Caki2 (cell line): ENCODE measurements at regions not wholly inside any gene's neighbourhood (a gene's known extent, or its start where the extent isn't known, plus 50 kb on each side); places are given as distances from the start of the nearest gene placed in this dataset.

ENCODE experiments used
- DNase-seq: peaks from one replicate; pipeline ENCODE4 v3.0.0-alpha.2; 2015; ENCODE audit warnings: low read depth
- in situ Hi-C: cut with HindIII; loops from 2 replicates; pipeline ENCODE4 v1.10.0; 2016; ENCODE audit warnings: low sequenced_read_pairs, low pct_unique_long_range_greater_than_20kb, mixed read lengths

DNA sequence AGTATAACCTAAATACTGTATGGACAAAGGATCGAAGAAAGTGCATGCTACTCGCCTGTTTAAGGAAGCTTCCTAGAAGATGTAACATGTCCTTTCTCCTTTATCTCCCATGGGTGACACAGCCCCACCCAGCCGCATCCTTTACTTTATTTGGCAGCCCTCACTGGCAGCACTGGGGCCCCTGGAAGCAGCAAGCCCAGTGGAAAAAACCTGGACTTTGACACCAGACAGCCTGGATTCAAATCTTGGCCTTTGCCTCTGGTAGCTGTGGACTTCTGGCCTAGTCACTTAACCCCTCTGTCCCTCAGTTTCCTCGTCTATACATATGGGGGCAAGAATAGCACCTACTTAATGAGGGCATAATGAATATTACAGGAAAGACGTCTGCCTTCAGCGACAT is 67.1 kb downstream of the MYEOV start:
- DNase-seq: no peak
- in situ Hi-C loops: no loop called here

DNA sequence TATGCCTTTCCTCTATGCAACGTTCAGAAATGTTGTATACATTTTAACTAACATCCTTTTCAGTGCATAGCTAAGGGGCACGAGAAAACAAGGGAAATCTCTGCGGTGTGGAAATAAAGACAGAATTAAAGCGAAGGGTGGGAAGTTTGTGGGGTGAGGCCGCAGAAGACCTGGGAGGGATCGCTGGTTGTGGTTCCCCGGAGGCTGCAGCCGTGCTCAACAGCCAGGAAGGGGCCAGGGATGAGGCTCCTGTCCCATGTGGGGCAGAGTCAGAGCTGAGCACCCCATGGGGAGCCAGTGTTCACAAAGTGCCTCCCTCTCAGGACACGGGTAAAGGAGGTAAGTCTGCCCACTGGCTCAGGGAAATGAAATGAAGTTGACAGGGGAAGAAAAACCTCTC is 67.5 kb downstream of the MYEOV start:
- DNase-seq: no peak
- in situ Hi-C loops: no loop called here

DNA sequence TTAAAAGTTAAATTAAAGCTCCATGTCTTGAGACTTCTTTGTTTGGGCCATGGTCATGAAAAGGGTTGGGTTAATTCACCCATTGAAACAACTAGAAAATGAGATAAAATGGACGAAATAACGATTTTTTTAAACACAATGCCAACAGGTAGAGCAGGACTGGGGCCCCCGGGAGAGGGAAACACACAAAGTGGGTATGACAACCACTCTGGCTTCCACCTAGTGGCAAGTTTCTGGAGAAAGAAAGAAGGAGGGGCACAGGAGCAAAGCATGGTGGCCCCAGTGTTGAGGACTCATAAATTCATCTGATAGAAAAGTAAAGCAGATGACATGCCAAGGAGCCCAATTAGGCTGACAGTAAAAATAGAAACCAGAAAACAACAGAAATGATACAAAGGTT is 68.4 kb downstream of the MYEOV start:
- no peak for DNase-seq
- in situ Hi-C loops: no loop called here

DNA sequence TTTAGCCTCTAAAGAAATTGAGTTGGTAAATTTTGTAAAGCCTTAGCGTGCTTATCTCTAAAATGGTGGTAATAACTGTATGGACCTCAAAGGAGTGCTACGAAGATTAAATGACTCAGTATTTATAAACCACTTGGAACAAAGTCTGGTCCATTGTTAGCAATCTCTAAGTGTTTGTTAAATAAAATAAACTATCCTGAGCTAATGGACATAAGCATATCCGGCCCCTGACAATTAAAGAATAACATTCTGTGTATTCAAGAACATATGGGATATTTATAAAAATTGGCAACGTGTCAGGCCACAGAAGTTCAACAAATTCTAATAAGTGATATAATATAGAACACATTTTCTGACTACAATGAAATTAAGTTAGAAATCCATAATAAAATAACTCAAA is 71.0 kb downstream of the MYEOV start:
- DNase-seq: no peak
- in situ Hi-C loops: no loop called here

DNA sequence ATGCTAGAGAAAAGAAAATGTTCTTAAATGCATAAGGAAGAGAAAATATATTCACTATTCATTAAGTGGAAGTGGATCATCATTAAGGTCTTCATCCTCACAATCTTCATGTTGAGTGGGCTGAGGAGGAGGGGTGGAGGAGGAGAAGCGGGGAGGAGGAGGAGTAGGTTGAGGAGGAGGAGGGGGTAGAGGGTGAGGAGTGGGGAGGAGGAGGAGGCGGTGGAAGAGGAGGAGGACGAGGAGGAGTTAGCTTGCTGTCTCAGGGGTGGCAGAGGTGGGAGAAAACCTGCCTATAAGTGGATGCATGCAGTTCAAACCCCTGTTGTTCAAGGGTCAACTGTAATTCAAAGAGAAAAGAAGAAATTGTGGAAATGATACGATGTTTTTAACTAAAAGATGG is 71.6 kb downstream of the MYEOV start:
- in situ Hi-C loops: no loop called here
- DNase-seq: no peak

DNA sequence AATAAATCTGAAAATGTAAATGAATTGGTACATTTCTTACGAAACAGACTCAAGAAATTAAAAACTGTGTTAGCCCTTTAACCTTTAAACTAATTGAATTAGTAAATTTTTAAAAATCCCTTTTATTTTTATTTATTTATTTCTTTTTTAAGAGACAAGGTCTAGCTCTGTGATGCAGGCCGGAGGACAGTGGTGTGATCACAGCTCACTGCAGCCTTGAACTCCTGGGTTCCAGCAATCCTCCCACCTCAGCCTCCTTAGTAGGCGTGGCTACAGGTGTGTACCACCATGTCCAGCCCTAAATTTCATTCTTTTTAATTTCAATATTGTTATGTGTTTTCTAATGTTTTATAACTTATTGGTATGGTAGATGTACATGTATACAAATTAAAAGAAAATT is 72.6 kb downstream of the MYEOV start:
- DNase-seq: no peak

DNA sequence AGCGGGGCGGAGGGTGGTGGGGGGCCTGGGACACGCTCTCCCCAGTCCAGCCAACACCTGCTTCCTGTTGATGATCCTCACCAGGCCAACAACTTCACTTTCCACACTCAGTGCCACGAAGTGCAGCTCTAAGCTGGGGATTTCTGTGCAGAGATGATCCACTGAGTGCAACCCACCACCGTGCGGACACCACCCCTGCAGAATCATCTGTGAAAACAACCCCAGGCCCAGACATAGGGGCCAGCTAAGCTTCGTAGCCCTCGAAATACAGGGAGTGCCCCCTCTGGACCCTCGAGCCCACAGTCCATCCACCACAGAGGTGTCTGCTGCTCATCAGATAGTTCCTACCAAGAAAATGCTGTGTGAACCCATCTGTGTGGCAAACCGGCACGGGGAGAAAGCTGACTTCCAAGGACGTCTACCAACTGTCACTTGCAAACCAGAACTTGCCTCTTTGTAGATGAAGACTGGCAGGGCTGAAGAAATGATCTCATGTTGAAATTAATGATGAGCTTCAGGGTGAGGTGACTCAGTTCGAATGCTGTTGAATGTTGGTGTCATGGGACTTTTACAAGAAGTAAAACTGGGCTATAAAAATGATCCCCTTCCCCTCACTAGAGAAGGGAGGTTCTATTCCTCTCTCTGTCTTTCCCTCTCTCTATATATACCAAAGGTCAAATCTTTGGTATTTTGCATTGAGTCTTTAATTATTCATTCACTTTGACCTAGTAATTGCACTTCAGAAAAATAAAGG is 73.4 kb downstream of the MYEOV start:
- in situ Hi-C loops: no loop called here
- no peak for DNase-seq

More for the DNA sequence above, 72.6 kb downstream of the MYEOV start:
- in situ Hi-C loops: no loop called here

DNA sequence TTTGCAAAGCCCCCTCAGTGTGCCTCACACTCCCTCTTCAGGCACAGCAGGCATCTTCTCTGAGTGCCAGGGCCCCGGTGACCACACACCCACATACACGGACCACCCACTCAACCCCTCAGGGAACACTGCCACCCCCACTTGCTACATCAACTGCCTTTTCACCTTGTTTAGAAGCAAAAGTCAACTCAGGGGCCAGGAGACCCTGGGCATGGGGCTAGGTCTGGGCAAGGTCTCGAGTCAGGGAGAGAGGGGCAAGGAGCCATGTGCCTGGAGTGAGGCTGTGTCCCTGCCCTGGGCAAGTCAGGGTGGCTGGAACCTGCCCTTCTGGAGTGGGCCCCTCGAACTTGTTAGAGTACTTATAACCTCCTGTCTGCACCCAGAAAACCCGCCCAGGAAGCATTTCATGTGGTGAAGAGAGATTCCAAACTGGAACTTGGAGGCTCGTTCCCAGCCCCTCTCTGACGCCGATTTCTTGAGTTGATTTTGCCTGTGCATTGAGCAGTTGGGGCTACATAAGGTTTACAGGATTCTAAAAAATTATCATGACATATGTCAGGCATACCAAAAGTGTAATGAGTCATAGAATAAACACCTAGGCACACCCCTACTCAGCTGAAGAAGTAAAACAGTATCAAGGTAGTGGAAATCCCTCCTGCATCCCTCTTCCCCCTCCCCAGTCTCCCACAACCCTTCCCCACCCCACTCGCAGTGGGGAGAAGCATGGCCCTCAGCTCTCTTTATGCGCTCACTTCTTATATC is 74.3 kb downstream of the MYEOV start:
- in situ Hi-C loops: no loop called here

DNA sequence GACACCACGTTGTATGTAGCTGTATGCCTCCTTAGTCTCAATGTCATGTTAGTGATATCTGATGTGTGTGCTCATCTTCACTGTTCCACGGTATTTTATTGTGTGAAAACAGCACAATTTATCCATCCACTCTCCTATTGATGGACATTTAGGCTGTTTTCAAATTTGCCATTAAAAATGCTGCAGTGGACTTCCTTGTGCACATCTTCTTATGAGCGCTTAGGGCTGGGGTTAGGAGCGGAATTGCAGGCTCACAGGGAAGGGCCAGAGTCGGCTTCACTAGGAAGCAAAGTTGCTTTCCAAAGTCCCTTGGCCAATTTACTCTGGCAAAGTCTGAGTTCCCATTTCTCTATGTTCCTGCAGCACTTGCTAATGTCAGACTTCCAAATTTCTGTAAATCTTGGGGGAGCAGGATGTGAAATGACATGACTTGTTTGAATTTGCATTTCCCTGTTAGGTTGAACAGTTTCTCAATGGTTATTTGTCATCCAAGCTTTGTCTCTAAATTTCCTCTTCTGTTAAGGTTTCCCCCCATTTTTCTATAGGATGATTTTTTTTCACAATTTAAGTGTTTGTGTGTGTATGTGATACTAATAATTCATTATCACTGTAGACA is 75.4 kb downstream of the MYEOV start:
- in situ Hi-C loops: no loop called here
- DNase-seq: no peak

More for the DNA sequence above, 74.3 kb downstream of the MYEOV start:
- DNase-seq: no peak

DNA sequence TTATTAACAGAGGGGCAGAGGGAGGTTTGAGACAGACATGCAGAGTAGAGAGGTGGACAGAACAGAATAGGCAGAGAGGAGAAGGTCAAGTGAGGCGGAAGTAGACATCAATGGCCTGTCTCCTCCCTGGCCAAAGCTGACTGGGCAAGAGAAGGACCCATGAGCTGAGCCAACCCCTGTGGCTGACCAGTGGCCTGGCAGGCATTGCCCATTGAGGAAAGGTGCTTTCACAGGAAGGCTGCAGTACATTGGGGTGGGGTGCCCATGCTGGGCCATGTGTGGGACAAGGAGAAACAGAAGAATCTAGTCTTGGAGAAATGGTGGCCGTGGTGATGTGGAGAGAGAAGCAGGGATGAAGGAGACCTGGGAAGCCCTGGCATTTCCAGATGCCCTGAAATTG is 76.0 kb downstream of the MYEOV start:
- no peak for DNase-seq
- in situ Hi-C loops: no loop called here

DNA sequence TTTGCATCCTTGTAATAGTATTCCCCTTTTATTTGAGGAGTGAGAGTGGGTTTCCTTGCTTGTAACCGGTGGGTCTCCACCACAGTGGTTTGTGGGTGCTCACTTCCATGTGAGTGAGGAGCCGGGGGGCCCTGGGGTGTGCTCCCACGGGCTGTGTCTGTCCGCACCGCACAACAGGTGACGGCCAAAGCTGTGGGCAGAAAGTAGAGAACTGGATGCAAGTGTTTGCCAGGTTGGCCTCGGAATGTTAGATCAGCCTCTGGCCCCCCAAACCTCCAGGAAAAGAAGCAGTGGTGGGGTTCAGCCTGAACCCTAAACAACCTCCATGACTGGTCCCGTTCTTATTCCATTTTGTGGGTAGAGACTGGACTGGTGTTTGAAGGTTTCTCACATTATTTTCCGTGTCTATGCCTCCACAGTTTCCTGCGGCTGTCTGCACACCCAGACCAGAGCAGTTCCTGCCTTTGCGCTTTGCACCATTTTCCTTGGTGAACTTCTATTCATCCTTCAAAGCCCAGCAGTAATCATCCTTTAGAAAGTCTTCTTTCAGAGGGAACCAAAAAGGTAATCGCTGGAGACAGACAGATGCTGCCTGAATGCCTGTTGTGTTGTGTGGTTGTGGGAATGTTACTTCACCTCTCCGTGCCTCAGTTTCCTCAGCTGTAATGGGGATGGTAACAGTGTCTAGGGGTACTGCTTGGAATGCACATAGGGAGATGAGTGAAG is 77.2 kb downstream of the MYEOV start:
- in situ Hi-C loops: no loop called here
- no peak for DNase-seq

DNA sequence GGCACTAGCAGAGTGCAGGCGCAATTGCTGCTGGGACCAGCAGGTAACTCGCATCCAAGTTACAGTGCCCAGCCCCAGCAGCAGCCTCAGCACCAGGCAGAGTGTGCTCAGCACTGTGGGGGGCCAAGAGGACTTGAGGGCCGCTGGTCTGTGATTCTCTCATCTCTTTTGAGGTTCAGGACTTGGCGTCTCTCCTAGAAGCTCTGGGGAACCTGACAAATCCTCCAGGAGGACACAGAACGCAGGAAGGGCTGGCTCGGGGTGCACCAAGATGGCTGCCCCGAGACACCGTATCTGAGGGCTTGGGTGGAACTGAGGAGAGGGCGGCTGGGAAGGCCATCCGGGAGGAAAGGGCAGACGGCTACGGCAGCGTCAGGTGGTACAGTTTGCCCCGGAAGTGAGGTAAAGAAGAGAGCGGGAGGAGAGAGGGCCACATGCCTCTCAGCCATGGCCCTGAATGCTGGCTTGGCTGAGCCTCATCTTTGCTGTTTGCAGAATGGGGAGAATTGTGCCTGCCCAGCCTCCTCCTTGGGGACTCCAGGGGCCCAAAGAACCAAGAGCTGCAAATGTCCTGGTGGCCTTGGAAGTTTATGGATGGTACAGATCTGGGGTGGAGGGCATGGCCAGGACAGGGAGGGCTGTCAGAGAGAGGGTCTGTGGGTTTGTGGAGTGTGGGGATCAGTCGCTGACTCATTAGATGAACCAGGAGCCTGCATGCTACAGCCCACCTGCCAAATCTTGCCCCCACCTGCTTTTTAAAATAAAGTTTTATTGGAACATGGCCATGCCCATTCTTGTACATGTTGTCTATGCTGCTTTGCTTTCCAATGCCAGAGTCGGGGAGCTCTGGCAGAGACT is 78.0 kb downstream of the MYEOV start:
- in situ Hi-C loops: no loop called here
- no peak for DNase-seq

DNA sequence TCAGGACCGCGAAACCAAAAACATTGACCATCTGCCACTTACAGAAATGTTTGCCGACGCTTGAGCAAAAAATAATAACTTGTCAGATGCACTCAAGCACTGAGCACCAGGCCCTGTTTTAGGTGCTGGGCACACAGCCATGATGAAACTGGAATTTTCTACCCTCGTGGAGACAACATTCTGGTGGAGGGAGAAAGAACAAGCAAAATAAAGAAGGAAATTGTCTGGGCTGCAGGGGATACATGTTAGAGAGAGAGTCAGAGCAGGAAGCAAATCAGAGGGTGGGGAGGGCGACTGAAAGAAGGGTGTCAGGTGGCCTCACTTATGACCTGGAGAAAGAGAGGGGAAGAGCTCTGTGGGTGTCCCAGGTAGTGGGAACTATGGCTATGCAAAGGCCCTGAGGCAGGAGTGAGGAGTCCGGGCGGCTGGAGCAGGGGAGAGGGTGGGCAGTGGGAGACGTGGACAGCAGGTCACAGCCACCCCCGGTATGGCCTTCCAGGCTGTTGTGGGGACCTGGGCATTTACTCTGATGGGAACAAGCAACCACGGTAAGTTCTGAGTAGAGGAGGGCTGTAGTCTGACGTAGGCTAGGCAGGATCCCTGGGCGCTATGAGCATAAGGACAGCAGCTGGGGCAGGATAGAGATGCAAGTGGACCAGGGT is 78.8 kb downstream of the MYEOV start:
- DNase-seq: no peak
- in situ Hi-C loops: no loop called here

DNA sequence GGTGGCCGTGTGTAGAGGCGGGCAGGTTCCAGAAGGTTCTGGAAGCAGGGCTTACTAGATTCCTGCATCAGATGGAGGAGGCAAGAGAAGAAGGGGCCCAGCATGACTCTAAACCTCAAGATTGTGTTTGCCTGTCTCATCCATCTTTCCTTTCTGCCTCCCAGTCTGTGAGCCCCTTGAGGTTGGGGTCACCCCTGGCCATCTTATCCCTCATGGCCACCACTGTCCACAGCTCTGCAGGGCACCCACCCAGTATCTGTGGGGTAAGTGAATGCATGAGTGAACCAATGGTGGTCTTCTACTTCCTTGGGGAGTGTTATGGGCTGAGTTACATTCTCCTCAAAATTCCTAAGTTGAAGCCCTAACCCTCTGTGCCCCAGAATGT is 79.3 kb downstream of the MYEOV start:
- in situ Hi-C loops: no loop called here
- no peak for DNase-seq

DNA sequence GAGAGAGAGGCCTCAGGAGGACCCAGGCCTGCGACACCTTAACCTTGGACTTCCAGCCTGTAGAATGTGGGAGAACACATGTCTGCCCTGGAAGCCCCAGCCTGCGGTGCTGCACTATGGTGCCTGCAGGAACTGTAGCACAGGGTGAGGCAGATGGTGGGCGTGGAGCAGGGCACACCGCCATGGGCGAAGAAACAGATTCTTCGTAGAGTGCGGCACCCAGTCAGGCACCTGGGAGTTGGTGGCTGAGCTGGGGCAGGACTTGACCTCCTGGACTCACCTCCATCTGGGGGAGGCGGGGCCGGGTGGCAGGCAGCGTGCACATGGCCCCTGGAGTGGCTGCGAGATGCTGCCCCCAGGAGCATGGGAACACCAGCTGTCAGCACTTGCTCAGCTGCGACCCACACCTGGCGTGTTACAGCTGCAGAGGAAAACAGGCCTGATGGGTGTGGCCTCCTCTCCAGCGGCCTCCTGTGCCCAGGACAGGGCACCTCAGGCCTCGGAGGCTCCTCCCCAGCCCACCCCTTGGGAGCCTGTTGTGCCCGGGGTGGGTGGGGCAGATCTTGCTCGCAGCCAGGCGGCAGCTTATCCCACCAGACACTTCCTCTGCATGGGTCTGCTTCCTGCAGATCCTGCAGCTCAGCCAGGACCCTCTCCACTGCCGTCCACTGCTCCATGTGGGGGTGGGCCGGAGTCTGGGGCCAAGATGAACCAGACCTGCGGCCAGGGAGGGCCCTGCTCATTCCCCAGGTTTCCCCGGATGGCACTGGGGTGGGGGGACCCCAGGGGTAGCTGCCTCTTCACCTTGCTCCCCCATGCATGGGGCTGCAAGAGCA is 80.4 kb downstream of the MYEOV start:
- in situ Hi-C loops: no loop called here
- no peak for DNase-seq

DNA sequence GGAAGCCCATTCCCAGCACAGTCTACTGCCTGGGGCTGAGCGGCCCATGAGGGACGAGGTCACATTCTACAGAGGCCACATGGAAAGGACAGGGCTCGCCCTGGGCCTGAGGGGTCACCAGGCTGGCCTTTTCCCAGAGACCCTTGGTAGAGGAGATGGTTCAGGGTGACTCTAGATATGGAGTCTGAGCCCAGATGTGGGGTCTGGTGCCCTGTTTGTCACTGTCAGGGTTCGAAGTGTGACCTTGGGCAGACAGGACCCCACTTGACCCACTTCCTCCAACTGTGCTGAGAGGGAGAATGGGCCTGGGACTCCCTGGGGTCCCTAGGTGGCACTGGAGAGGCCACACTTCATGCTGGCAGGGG is 81.0 kb downstream of the MYEOV start:
- no peak for DNase-seq
- in situ Hi-C loops: no loop called here
